ENCODE measurements at regions not wholly inside any gene's neighbourhood (a gene's known extent, or its start where the extent isn't known, plus 50 kb on each side); places are given as distances from the start of the nearest gene placed in this dataset.

- no peaks in the 10 kb centered on the region for H3K36me3 Mint-ChIP-seq (ENCODE audit: low read depth)
- H3K9me3 Mint-ChIP-seq (ENCODE audit: low read depth): no peaks in the 10 kb centered on the region
- POLR2A ChIA-PET: no interaction called here
These were observed 119.7 kb upstream of the PJA2 start for GRCh38 chr5:109529520-109529919.

GRCh38 chr5:109524555-109524954 is 114.8 kb upstream of the PJA2 start:
- DNase-seq (no peak), ATAC-seq (no peak)
- no peak overlapping the region for H3K4me3 Mint-ChIP-seq
- POLR2A ChIA-PET: no interaction called here
- no peaks in the 10 kb centered on the region for H3K36me3 Mint-ChIP-seq (ENCODE audit: low read depth)
- intact Hi-C loops (cut with DNase I, micrococcal nuclease): no loop called here
- H3K27ac Mint-ChIP-seq: no peak overlapping the region
- H3K9me3 Mint-ChIP-seq (ENCODE audit: low read depth): no peaks in the 10 kb centered on the region
- H3K4me1 Mint-ChIP-seq: no peaks in the 10 kb centered on the region
- CTCF ChIA-PET: no interaction called here
- H3K27me3 Mint-ChIP-seq: no peaks in the 10 kb centered on the region

More at GRCh38 chr5:109529520-109529919, 119.7 kb upstream of the PJA2 start:
- DNase-seq (no peak), ATAC-seq (no peak)
- intact Hi-C loops (cut with DNase I, micrococcal nuclease): no loop called here
- H3K27ac Mint-ChIP-seq: no peak overlapping the region
- no peaks in the 10 kb centered on the region for H3K27me3 Mint-ChIP-seq
- no peaks in the 10 kb centered on the region for H3K4me1 Mint-ChIP-seq
- CTCF ChIA-PET: interaction anchor here (1.2 kb wide), 1 partner anchor 46 kb away, joined by 3 read pairs; no protein-coding TSS in a partner anchor
- no peak overlapping the region for H3K4me3 Mint-ChIP-seq

DNA sequence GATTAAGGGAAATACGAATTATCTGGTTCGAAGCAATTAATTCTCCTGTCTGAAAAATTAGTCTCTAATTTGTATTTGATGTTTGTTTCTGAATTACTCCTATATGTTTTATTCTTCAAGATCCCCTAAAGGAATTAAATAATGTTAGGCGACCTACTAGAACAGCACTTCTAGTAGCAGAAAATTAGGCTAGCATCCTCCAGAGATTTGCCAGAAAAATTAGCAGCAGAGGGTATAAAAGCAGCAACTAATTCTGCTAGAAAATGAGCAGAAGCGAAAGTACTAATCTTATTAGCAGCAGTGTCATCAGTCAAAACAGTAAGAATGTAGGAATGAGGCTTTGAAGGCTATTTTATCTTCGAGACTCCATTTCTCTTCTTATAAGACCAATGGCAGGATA is 114.3 kb upstream of the PJA2 start:
- intact Hi-C loops (cut with DNase I, micrococcal nuclease): no loop called here
- Mint-ChIP-seq H3K36me3 (ENCODE audit: low read depth) (no peaks in the 10 kb centered on the region), H3K4me1 (no peaks in the 10 kb centered on the region), H3K9me3 (ENCODE audit: low read depth) (no peaks in the 10 kb centered on the region), H3K4me3 (no peak overlapping the region), H3K27me3 (no peaks in the 10 kb centered on the region), H3K27ac (no peak overlapping the region)
- ChIA-PET CTCF (interaction anchor here (0.7 kb wide), 1 partner anchor 60 kb away, joined by 3 read pairs; no protein-coding TSS in a partner anchor), POLR2A (no interaction called here)
- ATAC-seq (no peak), DNase-seq (no peak)

DNA sequence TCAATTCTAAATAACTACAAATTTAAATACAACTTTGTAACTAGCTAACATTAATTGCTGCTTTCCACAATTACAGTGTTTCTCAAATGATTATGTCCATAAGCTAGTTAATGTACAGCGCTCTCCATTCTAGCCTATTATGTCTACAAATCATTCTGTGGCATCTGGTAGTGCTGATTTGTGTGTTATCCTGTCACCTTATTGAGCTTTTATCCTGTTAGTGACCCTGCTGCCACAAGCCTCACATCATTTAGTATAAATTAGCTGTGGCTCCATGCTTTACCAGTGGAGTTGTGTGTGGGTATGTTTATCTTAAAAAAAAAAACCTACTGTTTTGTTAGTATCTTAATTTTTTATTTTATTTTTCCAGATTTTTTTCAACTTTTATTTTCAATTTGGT is 112.6 kb upstream of the PJA2 start:
- CTCF ChIA-PET: interaction anchor here (0.8 kb wide), 1 partner anchor 255 kb away, joined by 3 read pairs; no protein-coding TSS in a partner anchor
- intact Hi-C loops (cut with DNase I, micrococcal nuclease): no loop called here
- Mint-ChIP-seq H3K4me3 (no peak overlapping the region), H3K36me3 (ENCODE audit: low read depth) (no peaks in the 10 kb centered on the region), H3K4me1 (no peaks in the 10 kb centered on the region), H3K9me3 (ENCODE audit: low read depth) (no peaks in the 10 kb centered on the region), H3K27me3 (no peaks in the 10 kb centered on the region), H3K27ac (no peak overlapping the region)
- DNase-seq (no peak), ATAC-seq (no peak)
- POLR2A ChIA-PET: no interaction called here

DNA sequence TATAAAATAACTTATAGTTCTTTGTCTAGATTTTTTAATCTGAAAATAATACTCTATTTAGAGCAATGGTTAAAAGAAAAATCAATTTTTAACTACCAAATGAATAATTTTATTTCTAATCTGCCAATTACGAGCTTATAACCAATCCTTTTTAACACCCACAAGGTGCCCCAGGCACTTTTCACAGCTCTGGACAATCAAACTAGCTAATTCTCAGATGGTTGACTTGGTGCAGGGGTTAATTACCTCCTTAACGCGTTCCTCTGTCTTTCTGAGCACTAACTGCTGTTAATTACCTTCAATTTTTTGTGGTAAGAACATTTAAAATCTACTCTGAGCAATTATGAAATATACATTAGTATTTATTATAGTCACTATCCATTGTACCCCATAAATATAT is 109.6 kb upstream of the PJA2 start:
- CTCF ChIA-PET: interaction anchor here (0.8 kb wide), 1 partner anchor 14 kb away, joined by 3 read pairs; no protein-coding TSS in a partner anchor

DNA sequence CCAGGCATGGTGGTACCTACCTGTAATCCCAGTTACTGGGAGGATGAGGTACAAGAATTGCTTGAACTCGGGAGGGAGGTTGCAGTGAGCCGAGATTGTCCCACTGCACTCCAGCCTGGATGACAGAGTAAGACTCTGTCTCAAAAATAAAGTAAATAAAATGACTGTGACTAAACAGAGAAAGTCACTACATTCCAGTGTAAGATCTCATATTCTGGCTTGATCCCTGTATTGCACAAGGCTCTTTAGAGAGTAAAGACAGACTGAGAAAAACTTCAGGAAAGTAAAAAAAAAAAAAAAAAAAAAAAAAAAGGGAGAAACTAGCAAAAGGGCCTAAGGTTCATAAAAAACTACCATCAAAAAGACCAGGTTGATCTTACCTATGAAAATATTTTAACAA is 106.6 kb upstream of the PJA2 start:
- H3K36me3 Mint-ChIP-seq (ENCODE audit: low read depth): no peaks in the 10 kb centered on the region
- no peaks in the 10 kb centered on the region for H3K4me1 Mint-ChIP-seq
- no peak for ATAC-seq
- no peaks in the 10 kb centered on the region for H3K27me3 Mint-ChIP-seq
- intact Hi-C loops (cut with DNase I, micrococcal nuclease): no loop called here
- no peak for DNase-seq
- no peaks in the 10 kb centered on the region for H3K9me3 Mint-ChIP-seq (ENCODE audit: low read depth)
- ChIA-PET POLR2A (no interaction called here), CTCF (no interaction called here)
- H3K4me3 Mint-ChIP-seq: no peak overlapping the region
- no peak overlapping the region for H3K27ac Mint-ChIP-seq

More for the DNA sequence above, 109.6 kb upstream of the PJA2 start:
- DNase-seq (no peak), ATAC-seq (no peak)
- no peaks in the 10 kb centered on the region for H3K9me3 Mint-ChIP-seq (ENCODE audit: low read depth)
- H3K27me3 Mint-ChIP-seq: no peaks in the 10 kb centered on the region
- H3K36me3 Mint-ChIP-seq (ENCODE audit: low read depth): no peaks in the 10 kb centered on the region
- POLR2A ChIA-PET: no interaction called here
- H3K27ac Mint-ChIP-seq: no peak overlapping the region
- intact Hi-C loops (cut with DNase I, micrococcal nuclease): no loop called here
- no peaks in the 10 kb centered on the region for H3K4me1 Mint-ChIP-seq
- H3K4me3 Mint-ChIP-seq: no peak overlapping the region

DNA sequence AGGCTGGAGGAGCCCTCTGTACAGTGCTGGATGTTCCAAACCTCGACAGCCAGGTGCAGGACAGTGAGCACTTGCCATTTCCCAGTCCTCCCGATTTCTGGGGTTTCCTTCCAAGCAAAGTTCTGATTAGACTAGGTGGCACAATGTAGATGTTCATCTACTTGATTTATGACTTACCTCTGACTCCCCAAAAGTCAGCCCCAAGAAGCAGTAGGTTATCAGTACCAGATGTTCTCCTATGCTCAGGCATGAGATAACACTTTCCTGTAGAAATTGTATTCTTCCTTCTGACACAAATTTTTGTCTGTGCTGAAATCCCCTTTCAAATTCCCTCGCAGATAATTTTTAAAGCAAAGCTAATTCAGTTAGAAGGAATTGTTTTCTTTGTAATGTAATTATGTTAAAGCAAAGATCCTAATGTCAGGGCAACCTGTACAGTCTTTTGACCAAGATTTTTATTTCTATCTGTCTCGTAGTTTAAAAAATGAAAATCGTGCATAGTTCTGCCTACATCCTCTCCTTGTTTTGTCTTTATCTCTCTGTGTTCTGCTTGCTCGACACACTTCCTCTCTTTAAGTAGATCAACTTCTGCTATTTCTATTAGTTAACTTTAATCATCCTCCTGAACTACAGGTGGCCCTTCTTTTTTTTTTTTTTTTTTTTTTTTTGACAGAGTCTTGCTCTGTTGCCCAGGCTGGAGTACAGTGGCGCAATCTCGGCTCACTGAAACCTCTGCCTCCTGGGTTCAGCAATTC is 102.4 kb upstream of the PJA2 start:
- ATAC-seq (no peak), DNase-seq (no peak)
- CTCF ChIA-PET: no interaction called here
- H3K4me3 Mint-ChIP-seq: no peak overlapping the region
- H3K9me3 Mint-ChIP-seq (ENCODE audit: low read depth): no peaks in the 10 kb centered on the region
- intact Hi-C loops (cut with DNase I, micrococcal nuclease): no loop called here
- no peak overlapping the region for H3K27ac Mint-ChIP-seq
- H3K27me3 Mint-ChIP-seq: no peaks in the 10 kb centered on the region
- H3K4me1 Mint-ChIP-seq: no peaks in the 10 kb centered on the region
- POLR2A ChIA-PET: no interaction called here
- H3K36me3 Mint-ChIP-seq (ENCODE audit: low read depth): no peaks in the 10 kb centered on the region

GRCh38 chr5:109506556-109506955 is 96.8 kb upstream of the PJA2 start:
- CTCF ChIA-PET: interaction anchor here (0.7 kb wide), 1 partner anchor 1925 kb away, joined by 3 read pairs; no protein-coding TSS in a partner anchor
- H3K27ac Mint-ChIP-seq: no peak overlapping the region
- POLR2A ChIA-PET: no interaction called here
- H3K4me1 Mint-ChIP-seq: no peaks in the 10 kb centered on the region
- H3K4me3 Mint-ChIP-seq: no peak overlapping the region
- H3K36me3 Mint-ChIP-seq (ENCODE audit: low read depth): no peaks in the 10 kb centered on the region
- peaks cover 3% of the 10 kb centered on the region for H3K27me3 Mint-ChIP-seq
- DNase-seq (no peak), ATAC-seq (no peak)
- intact Hi-C loops (cut with DNase I, micrococcal nuclease): no loop called here
- H3K9me3 Mint-ChIP-seq (ENCODE audit: low read depth): no peaks in the 10 kb centered on the region

- H3K27me3 Mint-ChIP-seq: peaks cover 8% of the 10 kb centered on the region
- POLR2A ChIA-PET: no interaction called here
- no peak overlapping the region for H3K4me3 Mint-ChIP-seq
- no peak for DNase-seq
- no peak overlapping the region for H3K27ac Mint-ChIP-seq
- CTCF ChIA-PET: interaction anchor here (1.1 to 1.2 kb wide), 2 partner anchors 11 to 63 kb away, joined by 3 read pairs; no protein-coding TSS in a partner anchor
- no peaks in the 10 kb centered on the region for H3K9me3 Mint-ChIP-seq (ENCODE audit: low read depth)
- H3K4me1 Mint-ChIP-seq: no peaks in the 10 kb centered on the region
- intact Hi-C loops (cut with DNase I, micrococcal nuclease): no loop called here
- ATAC-seq: no peak
- no peaks in the 10 kb centered on the region for H3K36me3 Mint-ChIP-seq (ENCODE audit: low read depth)
These were observed 86.3 kb upstream of the PJA2 start for GRCh38 chr5:109496112-109496511.

- H3K9me3 Mint-ChIP-seq (ENCODE audit: low read depth): no peaks in the 10 kb centered on the region
- ChIA-PET CTCF (interaction anchor here (0.7 kb wide), 1 partner anchor 420 kb away, joined by 3 read pairs; no protein-coding TSS in a partner anchor), POLR2A (interaction anchor here (0.6 kb wide), 1 partner anchor 13 kb away, joined by 3 read pairs; no protein-coding TSS in a partner anchor)
- intact Hi-C loops (cut with DNase I, micrococcal nuclease): no loop called here
- H3K4me3 Mint-ChIP-seq: no peak overlapping the region
- H3K36me3 Mint-ChIP-seq (ENCODE audit: low read depth): no peaks in the 10 kb centered on the region
- H3K27me3 Mint-ChIP-seq: peaks cover 2% of the 10 kb centered on the region
- no peak overlapping the region for H3K27ac Mint-ChIP-seq
- ATAC-seq: no peak
- DNase-seq: no peak
- H3K4me1 Mint-ChIP-seq: no peaks in the 10 kb centered on the region
These were observed 78.1 kb upstream of the PJA2 start for GRCh38 chr5:109487753-109488420.

- no peak for DNase-seq
- H3K27ac Mint-ChIP-seq: no peak overlapping the region
- no peaks in the 10 kb centered on the region for H3K9me3 Mint-ChIP-seq (ENCODE audit: low read depth)
- no peak for ATAC-seq
- H3K4me1 Mint-ChIP-seq: no peaks in the 10 kb centered on the region
- no peaks in the 10 kb centered on the region for H3K36me3 Mint-ChIP-seq (ENCODE audit: low read depth)
- POLR2A ChIA-PET: no interaction called here
- H3K27me3 Mint-ChIP-seq: no peaks in the 10 kb centered on the region
- no peak overlapping the region for H3K4me3 Mint-ChIP-seq
- intact Hi-C loops (cut with DNase I, micrococcal nuclease): no loop called here
- CTCF ChIA-PET: no interaction called here
These were observed 76.5 kb upstream of the PJA2 start for GRCh38 chr5:109486200-109486804.

Measured in activated CD4-positive, alpha-beta T cell treated with anti-CD3 and anti-CD28 coated beads for 36 hours (primary cell).